Karpas-422 (cell line): ENCODE measurements at regions not wholly inside any gene's neighbourhood (a gene's known extent, or its start where the extent isn't known, plus 50 kb on each side); places are given as distances from the start of the nearest gene placed in this dataset.
"Not testable (repeated sequence)": the region's sequence is repeated elsewhere in the genome, so short reads cannot be mapped to it uniquely, and the experiment has no call there.

ENCODE experiments used
- DNase-seq: peaks from one replicate; pipeline ENCODE4 v3.0.0-alpha.2; 2015
- H2AFZ ChIP-seq: fragments of 200-600 bp; sonication (generic); 2 replicates; pipeline ENCODE4 v1.6.1; 2014; ENCODE audit warnings: antibody characterized with exemption, low read length, mixed read lengths
- H3K27ac ChIP-seq: fragments of 200-600 bp; sonication (generic); 2 replicates; pipeline ENCODE4 v1.5.1; 2014; ENCODE audit warnings: mild to moderate bottlenecking, low read length, moderate library complexity
- H3K27me3 ChIP-seq: fragments of 200-600 bp; sonication (generic); 2 replicates; pipeline ENCODE4 v1.6.1; 2014; ENCODE audit warnings: low read length, mixed read lengths
- H3K36me3 ChIP-seq: fragments of 200-600 bp; sonication (generic); 2 replicates; pipeline ENCODE4 v1.6.1; 2014; ENCODE audit warnings: low read length, mixed read lengths; ENCODE audit not compliant: insufficient read depth
- H3K4me1 ChIP-seq: fragments of 200-600 bp; sonication (generic); 2 replicates; pipeline ENCODE4 v1.6.1; 2014; ENCODE audit warnings: mild to moderate bottlenecking, low read length, mixed read lengths
- H3K4me2 ChIP-seq: fragments of 200-600 bp; sonication (generic); 2 replicates; pipeline ENCODE4 v1.6.1; 2014; ENCODE audit warnings: low read length, low read depth, mild to moderate bottlenecking; ENCODE audit not compliant: poor library complexity, severe bottlenecking
- H3K4me3 ChIP-seq: fragments of 200-600 bp; sonication (generic); 2 replicates; pipeline ENCODE4 v1.5.1; 2014; ENCODE audit warnings: mild to moderate bottlenecking, antibody characterized with exemption, low read length, mixed read lengths
- H3K79me2 ChIP-seq: fragments of 200-600 bp; sonication (generic); 2 replicates; pipeline ENCODE4 v1.6.1; 2014; ENCODE audit warnings: mild to moderate bottlenecking, low read length, mixed read lengths
- H3K9ac ChIP-seq: fragments of 200-600 bp; sonication (generic); 2 replicates; pipeline ENCODE4 v1.6.0; 2014; ENCODE audit warnings: low read length
- H3K9me2 ChIP-seq: fragments of 200-600 bp; sonication (generic), shearing (Covaris generic); replicated peaks from 2 replicates; pipeline ENCODE4 v1.6.0; 2014; ENCODE audit warnings: mild to moderate bottlenecking, low read length, moderate library complexity; ENCODE audit not compliant: insufficient read depth
- H3K9me3 ChIP-seq: fragments of 300-700, 200-600 bp; sonication (generic); 2 replicates; pipeline ENCODE4 v1.6.1; 2014; ENCODE audit warnings: low read length, mixed read lengths
- H4K20me1 ChIP-seq: fragments of 200-600 bp; sonication (generic); 2 replicates; pipeline ENCODE4 v1.6.1; 2014; ENCODE audit warnings: mild to moderate bottlenecking, antibody characterized with exemption, low read length, low read depth; ENCODE audit not compliant: insufficient read depth

GRCh38 chr13:50509771-50510441, 333.6 kb downstream of the DLEU7 start:
- no peaks in the 10 kb centered on the region; the same call in 1 of the 2 replicates for H3K36me3 ChIP-seq
- no peaks in the 10 kb centered on the region for H3K9me2 ChIP-seq
- H3K27me3 ChIP-seq = no peaks in the 10 kb centered on the region
- no peak overlapping the region for H3K4me2 ChIP-seq
- H3K79me2 ChIP-seq = no peaks in the 10 kb centered on the region
- no peak overlapping the region for H3K4me3 ChIP-seq
- peak overlapping the region; percentile 98 for H3K27ac ChIP-seq
- H3K9ac ChIP-seq = no peak overlapping the region
- no peaks in the 10 kb centered on the region for H4K20me1 ChIP-seq
- no peak for DNase-seq
- no peaks in the 10 kb centered on the region for H3K9me3 ChIP-seq
- peaks cover 52% of the 10 kb centered on the region for H3K4me1 ChIP-seq
- no peak overlapping the region for H2AFZ ChIP-seq

DNA sequence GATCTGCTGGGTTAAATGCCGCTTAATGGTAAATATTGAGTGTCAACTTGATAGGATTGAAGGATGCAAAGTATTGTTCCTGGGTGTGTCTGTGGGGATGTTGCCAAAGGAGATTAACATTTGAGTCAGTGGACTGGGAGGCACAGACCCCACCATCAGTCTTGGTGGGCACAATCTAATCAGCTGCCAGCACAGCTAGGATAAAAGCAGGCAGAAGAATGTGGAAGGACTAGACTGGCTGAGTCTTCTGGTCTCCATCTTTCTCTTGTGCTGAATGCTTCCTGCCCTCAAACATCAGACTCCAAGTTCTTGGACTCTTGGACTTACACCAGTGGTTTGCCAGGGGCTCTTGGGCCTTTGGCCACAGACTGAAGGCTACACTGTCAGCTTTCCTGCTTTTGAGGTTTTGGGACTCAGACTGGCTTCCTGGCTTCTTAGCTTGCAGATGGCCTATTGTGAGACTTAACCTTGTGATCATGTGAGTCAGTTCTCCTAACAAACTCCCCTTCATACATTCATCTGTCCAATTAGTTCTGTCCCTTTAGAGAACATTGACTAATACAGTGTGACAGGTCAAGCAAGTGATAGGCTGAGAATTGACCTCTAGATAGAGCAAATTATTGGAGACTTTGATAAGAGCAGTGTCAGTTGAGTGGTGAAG, 332.5 kb downstream of the DLEU7 start:
- H3K4me3 ChIP-seq, H3K79me2 ChIP-seq, H3K9me3 ChIP-seq, H3K27me3 ChIP-seq, H2AFZ ChIP-seq, DNase-seq, H3K36me3 ChIP-seq, H3K9me2 ChIP-seq, H4K20me1 ChIP-seq: not testable (repeated sequence)
- Histone ChIP-seq H3K4me2 (peak overlapping the region; percentile 80), H3K9ac (peak overlapping the region; percentile 37), H3K4me1 (peaks cover 63% of the 10 kb centered on the region), H3K27ac (peak overlapping the region; percentile 98)

- Histone ChIP-seq H3K27ac (peak overlapping the region; percentile 98), H3K27me3 (no peaks in the 10 kb centered on the region), H3K79me2 (no peaks in the 10 kb centered on the region), H2AFZ (0 out of 2 replicates have a peak overlapping the region, but pooled peaks have one; percentile 33), H3K36me3 (no peaks in the 10 kb centered on the region; the same call in 1 of the 2 replicates), H3K4me3 (peak overlapping the region; percentile 60), H3K9me3 (no peaks in the 10 kb centered on the region), H4K20me1 (no peaks in the 10 kb centered on the region), H3K9me2 (no peaks in the 10 kb centered on the region), H3K9ac (peak overlapping the region; percentile 77), H3K4me1 (peaks cover 72% of the 10 kb centered on the region), H3K4me2 (peak overlapping the region; percentile 80)
- DNase-seq = peak; percentile 93
Observed at GRCh38 chr13:50511877-50512341, 331.6 kb downstream of the DLEU7 start.

- H3K27ac ChIP-seq = peak overlapping the region; percentile 98
- no peaks in the 10 kb centered on the region for H3K9me2 ChIP-seq
- H3K4me1 ChIP-seq = peaks cover 80% of the 10 kb centered on the region
- no peaks in the 10 kb centered on the region for H3K27me3 ChIP-seq
- no peaks in the 10 kb centered on the region for H3K79me2 ChIP-seq
- H4K20me1 ChIP-seq = no peaks in the 10 kb centered on the region
- H3K4me3 ChIP-seq = peak overlapping the region; percentile 60
- no peaks in the 10 kb centered on the region for H3K9me3 ChIP-seq
- H2AFZ ChIP-seq = peak overlapping the region; percentile 54
- peak overlapping the region; percentile 80 for H3K4me2 ChIP-seq
- peak overlapping the region; percentile 77 for H3K9ac ChIP-seq
- H3K36me3 ChIP-seq = no peaks in the 10 kb centered on the region; the same call in 1 of the 2 replicates
- DNase-seq = peak; percentile 95
Observed at GRCh38 chr13:50512474-50513299, 330.8 kb downstream of the DLEU7 start.

GRCh38 chr13:50513300-50513877, 330.1 kb downstream of the DLEU7 start:
- Histone ChIP-seq H3K27ac (peak overlapping the region; percentile 98), H3K9me2 (no peaks in the 10 kb centered on the region), H2AFZ (peak overlapping the region; percentile 54), H3K9ac (peak overlapping the region; percentile 77), H3K79me2 (no peaks in the 10 kb centered on the region), H4K20me1 (no peaks in the 10 kb centered on the region), H3K4me2 (peak overlapping the region; percentile 80), H3K36me3 (no peaks in the 10 kb centered on the region; the same call in 1 of the 2 replicates), H3K4me1 (peaks cover 87% of the 10 kb centered on the region), H3K9me3 (no peaks in the 10 kb centered on the region), H3K4me3 (peak overlapping the region; percentile 60), H3K27me3 (no peaks in the 10 kb centered on the region)
- DNase-seq = peak; percentile 45

GRCh38 chr13:50514249-50514648, 329.2 kb downstream of the DLEU7 start:
- Histone ChIP-seq H2AFZ (no peak overlapping the region), H3K9me3 (no peaks in the 10 kb centered on the region), H3K27me3 (no peaks in the 10 kb centered on the region), H3K9ac (0 out of 2 replicates have a peak overlapping the region, but pooled peaks have one; percentile 8), H3K36me3 (no peaks in the 10 kb centered on the region; the same call in 1 of the 2 replicates), H3K4me3 (no peak overlapping the region), H4K20me1 (no peaks in the 10 kb centered on the region), H3K79me2 (no peaks in the 10 kb centered on the region), H3K27ac (peak overlapping the region; percentile 98), H3K4me2 (peak overlapping the region; percentile 80), H3K9me2 (no peaks in the 10 kb centered on the region), H3K4me1 (peaks cover 93% of the 10 kb centered on the region)
- peak; percentile 29 for DNase-seq

- H3K4me3 ChIP-seq = no peak overlapping the region
- H3K4me1 ChIP-seq = peaks cover 93% of the 10 kb centered on the region
- H2AFZ ChIP-seq = no peak overlapping the region
- no peaks in the 10 kb centered on the region for H3K27me3 ChIP-seq
- H3K79me2 ChIP-seq = no peaks in the 10 kb centered on the region
- H3K4me2 ChIP-seq = no peak overlapping the region
- no peaks in the 10 kb centered on the region for H4K20me1 ChIP-seq
- no peaks in the 10 kb centered on the region for H3K36me3 ChIP-seq
- H3K9me2 ChIP-seq = no peaks in the 10 kb centered on the region
- H3K27ac ChIP-seq = peak overlapping the region; percentile 98
- no peak for DNase-seq
- H3K9ac ChIP-seq = 0 out of 2 replicates have a peak overlapping the region, but pooled peaks have one; percentile 17
- H3K9me3 ChIP-seq = no peaks in the 10 kb centered on the region
Observed at GRCh38 chr13:50518131-50518530, 325.4 kb downstream of the DLEU7 start.
